C4-2B (cell line): ENCODE measurements at regions not wholly inside any gene's neighbourhood (a gene's known extent, or its start where the extent isn't known, plus 50 kb on each side); places are given as distances from the start of the nearest gene placed in this dataset.

Source experiments
- ZFX ChIP-seq: fragments of 450-650 bp; IDR thresholded peaks from 2 replicates; pipeline ENCODE4 v1.6.1; 2017
- TF ChIP-seq, protein P1 (sequence below): fragments of 450-650 bp; conservative IDR thresholded peaks from 2 replicates; pipeline ENCODE4 v1.5.1; 2017; ENCODE audit warnings: mild to moderate bottlenecking

GRCh38 chr4:84317513-84317912 lies 181.6 kb downstream of the NKX6-1 start:
- TF ChIP-seq, protein P1, sequence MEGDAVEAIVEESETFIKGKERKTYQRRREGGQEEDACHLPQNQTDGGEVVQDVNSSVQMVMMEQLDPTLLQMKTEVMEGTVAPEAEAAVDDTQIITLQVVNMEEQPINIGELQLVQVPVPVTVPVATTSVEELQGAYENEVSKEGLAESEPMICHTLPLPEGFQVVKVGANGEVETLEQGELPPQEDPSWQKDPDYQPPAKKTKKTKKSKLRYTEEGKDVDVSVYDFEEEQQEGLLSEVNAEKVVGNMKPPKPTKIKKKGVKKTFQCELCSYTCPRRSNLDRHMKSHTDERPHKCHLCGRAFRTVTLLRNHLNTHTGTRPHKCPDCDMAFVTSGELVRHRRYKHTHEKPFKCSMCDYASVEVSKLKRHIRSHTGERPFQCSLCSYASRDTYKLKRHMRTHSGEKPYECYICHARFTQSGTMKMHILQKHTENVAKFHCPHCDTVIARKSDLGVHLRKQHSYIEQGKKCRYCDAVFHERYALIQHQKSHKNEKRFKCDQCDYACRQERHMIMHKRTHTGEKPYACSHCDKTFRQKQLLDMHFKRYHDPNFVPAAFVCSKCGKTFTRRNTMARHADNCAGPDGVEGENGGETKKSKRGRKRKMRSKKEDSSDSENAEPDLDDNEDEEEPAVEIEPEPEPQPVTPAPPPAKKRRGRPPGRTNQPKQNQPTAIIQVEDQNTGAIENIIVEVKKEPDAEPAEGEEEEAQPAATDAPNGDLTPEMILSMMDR, result no peak
- TF ChIP-seq ZFX, result no peak
